Kidney (tissue), 13 donors: ENCODE measurements at regions not wholly inside any gene's neighbourhood (a gene's known extent, or its start where the extent isn't known, plus 50 kb on each side); places are given as distances from the start of the nearest gene placed in this dataset.
A peak's percentile ranks its signal among the peaks of the same experiment; 100 is the strongest.

Source experiments
- DNase-seq, 5 donors: peaks; one replicate each; pipeline ENCODE4 v3.0.0-alpha.2; 2013 to 2020
- FAIRE-seq: peaks from 2 replicates; lab custom pipeline; 2012; peaks lifted over from hg19 to GRCh38; lab: Jason Lieb, UNC
- H3K27ac ChIP-seq, 2 donors: one replicate each; pipeline ENCODE4 v1.7.0; 2013; ENCODE audit warnings: low read depth in 2 of 2, low read length in 2 of 2, inconsistent platforms in 1 of 2
- H3K27me3 ChIP-seq: one replicate; pipeline ENCODE4 v1.7.1; 2013; ENCODE audit warnings: low read length, inconsistent platforms; ENCODE audit not compliant: control insufficient read depth, insufficient read depth
- H3K36me3 ChIP-seq, 3 donors: one replicate each; pipeline versions ENCODE4 v1.7.0 to v1.7.1; 2013; ENCODE audit warnings: low read length in 3 of 3, control low read depth in 1 of 3, inconsistent platforms in 1 of 3; ENCODE audit not compliant: insufficient read depth in 3 of 3, control insufficient read depth in 2 of 3
- H3K4me1 ChIP-seq, 3 donors: one replicate each; pipeline versions ENCODE4 v1.7.0 to v1.7.1; 2013; ENCODE audit warnings: low read length in 3 of 3, inconsistent platforms in 1 of 3, low read depth in 1 of 3; ENCODE audit not compliant: control insufficient read depth in 2 of 3, insufficient read depth in 2 of 3
- H3K4me3 ChIP-seq, 3 donors: one replicate each; pipeline versions ENCODE4 v1.7.0 to v1.8.1; 2013; ENCODE audit warnings: low read length in 3 of 3, control low read depth in 1 of 3, inconsistent platforms in 1 of 3
- H3K9ac ChIP-seq, 3 donors: one replicate each; pipeline versions ENCODE4 v1.7.0 to v1.7.1; 2013; ENCODE audit warnings: low read length in 3 of 3, control low read depth in 1 of 3, inconsistent platforms in 1 of 3
- H3K9me3 ChIP-seq, 3 donors: one replicate each; pipeline versions ENCODE4 v1.7.0 to v1.7.1; 2013; ENCODE audit warnings: low read length in 3 of 3, control low read depth in 1 of 3, inconsistent platforms in 1 of 3; ENCODE audit not compliant: control insufficient read depth in 2 of 3, insufficient read depth in 1 of 3
- intact Hi-C: fragments of 100-400 bp; cut with DNase I; formaldehyde crosslinking; loops from one replicate; pipeline ENCODE4 v1.11.1; 2022
- TF ChIP-seq, protein P1 (sequence below): IDR thresholded peaks from 3 replicates; pipeline ENCODE4 v1.5.1; 2012; ENCODE audit warnings: mild to moderate bottlenecking, moderate library complexity, borderline replicate concordance; ENCODE audit not compliant: insufficient read depth; ENCODE audit errors: extremely low read depth
- donor health status: control.
- donor health status: control.
- donor health status: control.
- donor health status: control.
- donor health status: control.
- donor health status: DM: yes; HTN: yes; CAD: no.
- donor health status: Normal renal cell carcinoma (clear cell type).

DNA sequence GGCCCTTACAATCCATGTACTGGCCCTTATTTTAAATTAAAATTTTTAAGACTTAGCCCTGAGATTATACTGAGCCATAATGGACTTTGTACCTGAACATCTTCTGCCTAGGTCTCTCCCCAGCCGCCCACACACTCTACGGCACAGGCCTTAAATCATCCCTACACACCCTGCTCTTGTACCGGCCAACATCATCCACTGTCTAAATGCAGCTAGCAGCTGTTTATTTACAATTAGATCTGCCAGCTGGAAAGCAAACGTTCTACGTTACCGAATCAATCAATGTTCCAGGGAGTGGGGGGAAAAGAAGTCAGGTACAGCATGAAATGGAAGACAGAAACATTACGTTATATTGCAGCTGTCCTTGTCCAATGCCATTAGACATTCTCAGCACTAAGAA lies 88.4 kb upstream of the GRAMD2B start:
- no peaks in the 10 kb centered on the region for H3K27me3 ChIP-seq
- H3K9ac ChIP-seq: no peak overlapping the region
- peak in 1 of 5 donors; percentile 55 for DNase-seq
- no peak overlapping the region for H3K4me3 ChIP-seq
- no peaks in the 10 kb centered on the region for H3K36me3 ChIP-seq
- intact Hi-C loops: no loop called here
- FAIRE-seq: no peak
- H3K4me1 ChIP-seq: peaks cover 0 to 3% (median 0%) of the 10 kb centered on the region in 3 donors
- TF ChIP-seq, protein P1, sequence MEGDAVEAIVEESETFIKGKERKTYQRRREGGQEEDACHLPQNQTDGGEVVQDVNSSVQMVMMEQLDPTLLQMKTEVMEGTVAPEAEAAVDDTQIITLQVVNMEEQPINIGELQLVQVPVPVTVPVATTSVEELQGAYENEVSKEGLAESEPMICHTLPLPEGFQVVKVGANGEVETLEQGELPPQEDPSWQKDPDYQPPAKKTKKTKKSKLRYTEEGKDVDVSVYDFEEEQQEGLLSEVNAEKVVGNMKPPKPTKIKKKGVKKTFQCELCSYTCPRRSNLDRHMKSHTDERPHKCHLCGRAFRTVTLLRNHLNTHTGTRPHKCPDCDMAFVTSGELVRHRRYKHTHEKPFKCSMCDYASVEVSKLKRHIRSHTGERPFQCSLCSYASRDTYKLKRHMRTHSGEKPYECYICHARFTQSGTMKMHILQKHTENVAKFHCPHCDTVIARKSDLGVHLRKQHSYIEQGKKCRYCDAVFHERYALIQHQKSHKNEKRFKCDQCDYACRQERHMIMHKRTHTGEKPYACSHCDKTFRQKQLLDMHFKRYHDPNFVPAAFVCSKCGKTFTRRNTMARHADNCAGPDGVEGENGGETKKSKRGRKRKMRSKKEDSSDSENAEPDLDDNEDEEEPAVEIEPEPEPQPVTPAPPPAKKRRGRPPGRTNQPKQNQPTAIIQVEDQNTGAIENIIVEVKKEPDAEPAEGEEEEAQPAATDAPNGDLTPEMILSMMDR: no peak
- H3K9me3 ChIP-seq: no peaks in the 10 kb centered on the region
- H3K27ac ChIP-seq: no peak overlapping the region

DNA sequence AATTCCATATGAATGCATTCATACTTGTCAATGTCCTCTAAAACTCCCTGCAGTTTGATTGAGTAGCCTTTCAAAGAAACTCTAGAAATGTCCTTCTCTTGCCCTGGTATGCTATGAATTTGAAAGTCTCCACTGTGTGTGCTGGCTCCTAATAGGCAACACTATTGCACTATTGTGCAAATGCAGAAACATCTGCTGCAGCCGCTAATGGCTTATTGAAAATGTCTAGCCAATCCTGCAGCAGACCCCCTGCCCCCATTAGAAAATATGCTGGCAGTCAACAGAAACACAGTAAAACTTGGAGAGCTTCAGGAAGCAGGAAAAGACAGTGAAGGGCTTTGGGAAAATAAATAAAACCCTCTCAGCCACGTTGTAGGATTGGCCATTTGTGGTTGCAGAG lies 87.3 kb upstream of the GRAMD2B start:
- intact Hi-C loops: no loop called here
- H3K36me3 ChIP-seq: no peaks in the 10 kb centered on the region
- H3K9me3 ChIP-seq: no peaks in the 10 kb centered on the region
- no peak overlapping the region for H3K9ac ChIP-seq
- DNase-seq (peak in 2 of 5 donors; percentile 24 to 67), FAIRE-seq (no peak)
- peaks cover 0 to 3% (median 0%) of the 10 kb centered on the region in 3 donors for H3K4me1 ChIP-seq
- TF ChIP-seq, protein P1: no peak
- H3K27me3 ChIP-seq: no peaks in the 10 kb centered on the region
- H3K27ac ChIP-seq: no peak overlapping the region
- H3K4me3 ChIP-seq: no peak overlapping the region

DNA sequence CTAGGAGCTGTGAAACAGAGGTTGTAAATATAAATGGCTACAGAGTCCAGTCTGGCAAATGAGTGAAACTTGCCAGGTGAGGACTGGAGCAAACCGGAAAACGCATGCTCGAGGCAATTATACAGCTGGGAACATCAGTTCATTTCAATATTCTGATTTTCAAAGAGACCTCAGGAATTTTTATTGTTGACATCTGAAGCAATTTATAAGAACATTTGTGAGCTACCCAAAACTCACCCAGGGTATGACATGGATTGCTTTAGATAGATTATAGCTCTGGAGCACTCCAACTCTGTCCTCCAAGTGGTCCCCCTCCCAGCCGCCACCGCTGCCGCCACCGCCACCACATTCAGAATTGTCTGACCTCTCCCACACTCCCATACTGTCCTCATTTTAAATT lies 84.6 kb upstream of the GRAMD2B start:
- FAIRE-seq: no peak
- Histone ChIP-seq H3K9me3 (no peaks in the 10 kb centered on the region), H3K27me3 (no peaks in the 10 kb centered on the region), H3K36me3 (no peaks in the 10 kb centered on the region), H3K9ac (no peak overlapping the region), H3K27ac (peak overlapping the region in 1 of 2 donors; percentile 33), H3K4me1 (peaks cover 0 to 3% (median 0%) of the 10 kb centered on the region in 3 donors), H3K4me3 (peak overlapping the region in 2 of 3 donors; percentile 3 to 17)
- TF ChIP-seq, protein P1: no peak
- intact Hi-C loops: no loop called here
- DNase-seq: no peak
